ENCODE measurements at regions not wholly inside any gene's neighbourhood (a gene's known extent, or its start where the extent isn't known, plus 50 kb on each side); places are given as distances from the start of the nearest gene placed in this dataset.

DNA sequence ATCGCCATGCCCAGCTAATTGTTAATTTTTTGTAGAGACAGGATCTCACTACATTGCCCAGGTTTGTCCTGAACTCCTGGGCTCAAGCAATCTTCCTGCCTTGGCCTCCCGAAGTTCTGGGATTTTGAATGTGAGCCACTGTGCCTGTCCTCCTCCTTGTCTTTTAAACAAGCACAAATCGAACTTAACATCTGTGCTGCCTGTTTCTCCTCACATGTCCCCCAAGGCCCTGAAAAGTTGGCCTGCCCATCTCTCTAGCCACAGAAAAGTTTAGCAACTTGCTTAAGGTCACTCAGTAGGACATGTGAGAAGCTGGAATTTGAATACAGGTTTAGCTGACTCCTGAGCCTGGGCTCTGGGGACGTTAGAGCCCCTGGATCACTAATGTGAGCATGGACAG, 115.7 kb upstream of the KCNG1 start:
- ChIA-PET POLR2A (no interaction called here), CTCF (ENCODE audit: low intra/inter-chr PET ratio) (no interaction called here)
- BruUV-seq (replicated peaks): no TSS peak
- TF ChIP-seq ZBTB17 (CRISPR knock-in tag; IDR thresholded peaks at IDR 0.05) (no peak), ZNF644 (tag; IDR thresholded peaks at IDR 0.05; ENCODE audit: low read depth) (no peak), GABPB2 (CRISPR knock-in tag; conservative IDR thresholded peaks at IDR 0.05) (no peak), MTA1 (IDR thresholded peaks at IDR 0.05; ENCODE audit: borderline replicate concordance) (no peak), ZSCAN29 (IDR thresholded peaks at IDR 0.05) (no peak), TAF7 (tag; IDR thresholded peaks at IDR 0.05) (no peak)
- TF ChIP-seq, protein P1, sequence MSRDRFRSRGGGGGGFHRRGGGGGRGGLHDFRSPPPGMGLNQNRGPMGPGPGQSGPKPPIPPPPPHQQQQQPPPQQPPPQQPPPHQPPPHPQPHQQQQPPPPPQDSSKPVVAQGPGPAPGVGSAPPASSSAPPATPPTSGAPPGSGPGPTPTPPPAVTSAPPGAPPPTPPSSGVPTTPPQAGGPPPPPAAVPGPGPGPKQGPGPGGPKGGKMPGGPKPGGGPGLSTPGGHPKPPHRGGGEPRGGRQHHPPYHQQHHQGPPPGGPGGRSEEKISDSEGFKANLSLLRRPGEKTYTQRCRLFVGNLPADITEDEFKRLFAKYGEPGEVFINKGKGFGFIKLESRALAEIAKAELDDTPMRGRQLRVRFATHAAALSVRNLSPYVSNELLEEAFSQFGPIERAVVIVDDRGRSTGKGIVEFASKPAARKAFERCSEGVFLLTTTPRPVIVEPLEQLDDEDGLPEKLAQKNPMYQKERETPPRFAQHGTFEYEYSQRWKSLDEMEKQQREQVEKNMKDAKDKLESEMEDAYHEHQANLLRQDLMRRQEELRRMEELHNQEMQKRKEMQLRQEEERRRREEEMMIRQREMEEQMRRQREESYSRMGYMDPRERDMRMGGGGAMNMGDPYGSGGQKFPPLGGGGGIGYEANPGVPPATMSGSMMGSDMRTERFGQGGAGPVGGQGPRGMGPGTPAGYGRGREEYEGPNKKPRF (IDR thresholded peaks at IDR 0.05; ENCODE audit: low read depth, low read length): no peak
- no peaks in the 10 kb centered on the region for H3K9me3 ChIP-seq (replicated peaks; ENCODE audit: control insufficient read depth, insufficient read depth, low read depth, low read length)
- DNase-seq (ENCODE audit: extremely low read depth in 1 of 4, low spot score in 3 of 4) (no peak), ATAC-seq (no peak), FAIRE-seq (no peak)
- intact Hi-C loops (cut with micrococcal nuclease): no loop called here
- H3K9ac ChIP-seq (ENCODE audit: insufficient read depth in 1 of 2, low read depth in 2 of 2, low read length in 2 of 2): no peak overlapping the region
- no peak overlapping the region for H3K4me3 ChIP-seq
- no peak overlapping the region for H2AFZ ChIP-seq (ENCODE audit: low read depth, low read length)
- H3K27me3 ChIP-seq (ENCODE audit: control insufficient read depth in 2 of 2, insufficient read depth in 2 of 2, low read length in 2 of 2): peaks cover 29 to 32% of the 10 kb centered on the region in 2 experiments; a peak in 4 of 5 replicates
- H3K9me1 ChIP-seq (ENCODE audit: control insufficient read depth, insufficient read depth, low read length): no peaks in the 10 kb centered on the region
- no peaks in the 10 kb centered on the region for H3K36me3 ChIP-seq (ENCODE audit: control insufficient read depth, insufficient read depth, low read length)
- in situ Hi-C loops (cut with MboI): no loop called here
- H3K27ac ChIP-seq (ENCODE audit: extremely low read depth, low read depth, low read length): no peak overlapping the region
- H3K4me2 ChIP-seq (ENCODE audit: insufficient read depth, low read length): no peak overlapping the region
- 2% methylated on average over 4 of the region's 4 CpGs for WGBS (ENCODE audit: insufficient coverage, low coverage, missing lambda C conversion rate)
- H4K20me1 ChIP-seq (replicated peaks; ENCODE audit: control insufficient read depth, insufficient read depth, low read length): no peaks in the 10 kb centered on the region
- H3K4me1 ChIP-seq (replicated peaks in 1 of 2; ENCODE audit: control insufficient read depth in 2 of 2, insufficient read depth in 2 of 2, low read length in 2 of 2): no peaks in the 10 kb centered on the region
- no peaks in the 10 kb centered on the region for H3K79me2 ChIP-seq (ENCODE audit: control insufficient read depth, insufficient read depth, low read length)

Data from K562 (cell line).